NCI-H1436 treated with DMSO at 0.1 percent for 48 hours (cell line): ENCODE measurements at regions not wholly inside any gene's neighbourhood (a gene's known extent, or its start where the extent isn't known, plus 50 kb on each side); places are given as distances from the start of the nearest gene placed in this dataset.
"Not testable (repeated sequence)": the region's sequence is repeated elsewhere in the genome, so short reads cannot be mapped to it uniquely, and the experiment has no call there.

ENCODE experiments used
- DNase-seq: peaks from one replicate; lab custom pipeline; 2025; lab: John Stamatoyannopoulos, UW

DNA sequence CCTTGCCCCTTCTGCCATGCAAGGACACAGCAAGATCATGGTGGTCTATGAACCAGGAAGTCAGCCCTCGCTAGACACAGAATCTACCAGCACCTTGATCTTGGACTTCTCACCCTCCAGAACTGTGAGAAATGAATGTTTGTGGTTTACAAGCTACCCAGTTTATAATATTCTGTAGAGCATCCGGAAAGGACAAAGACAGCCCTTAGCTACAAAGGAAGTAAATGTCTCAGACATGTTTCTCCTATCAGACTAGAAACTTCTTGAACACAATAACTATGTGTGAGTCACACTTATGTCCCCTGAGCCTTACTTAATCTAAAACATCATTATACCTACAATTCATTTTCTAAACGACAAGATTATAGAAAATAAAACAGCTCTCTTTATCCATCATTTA, 176.7 kb downstream of the KLHL28 start:
- DNase-seq = no peak

DNA sequence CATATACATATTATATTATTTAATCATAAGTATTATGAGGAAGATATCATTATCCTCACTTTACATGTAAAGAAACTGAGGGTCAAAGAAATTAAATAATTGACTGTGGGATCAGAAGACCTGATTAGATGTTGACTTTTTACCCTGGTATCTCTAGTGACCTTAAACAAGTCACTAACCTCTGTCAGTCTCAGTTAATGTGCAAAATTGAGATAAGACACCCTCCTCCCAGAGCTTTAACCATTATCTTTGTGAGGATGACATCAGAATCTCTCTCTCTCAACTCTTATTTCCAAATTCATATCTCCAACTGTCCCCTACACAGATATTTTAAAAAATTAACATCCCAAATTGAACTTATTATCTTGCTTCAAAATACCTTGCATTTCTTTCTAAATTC, 177.8 kb downstream of the KLHL28 start:
- no peak for DNase-seq

DNA sequence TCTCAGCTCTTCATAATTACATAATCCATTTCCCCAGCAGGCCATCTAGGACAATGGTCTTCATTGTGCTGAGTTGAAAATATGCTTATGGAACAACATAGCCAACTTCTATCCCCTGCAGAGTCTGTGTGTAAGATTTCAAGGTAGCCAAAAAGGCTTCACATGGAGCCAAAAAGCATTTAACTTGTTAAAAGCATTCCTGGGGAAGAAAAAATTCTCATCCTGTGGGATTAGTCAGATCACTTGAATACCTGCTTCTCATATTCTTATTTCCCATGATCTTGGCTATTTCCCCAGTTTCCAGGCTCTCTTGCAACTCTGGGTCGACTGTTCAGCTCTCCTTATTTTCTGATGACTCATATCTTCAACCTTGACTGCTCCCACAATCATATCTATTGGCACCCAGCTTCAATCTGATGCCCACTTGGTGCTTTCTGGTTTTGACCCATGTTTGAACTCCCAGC, 178.9 kb downstream of the KLHL28 start:
- no peak for DNase-seq

DNA sequence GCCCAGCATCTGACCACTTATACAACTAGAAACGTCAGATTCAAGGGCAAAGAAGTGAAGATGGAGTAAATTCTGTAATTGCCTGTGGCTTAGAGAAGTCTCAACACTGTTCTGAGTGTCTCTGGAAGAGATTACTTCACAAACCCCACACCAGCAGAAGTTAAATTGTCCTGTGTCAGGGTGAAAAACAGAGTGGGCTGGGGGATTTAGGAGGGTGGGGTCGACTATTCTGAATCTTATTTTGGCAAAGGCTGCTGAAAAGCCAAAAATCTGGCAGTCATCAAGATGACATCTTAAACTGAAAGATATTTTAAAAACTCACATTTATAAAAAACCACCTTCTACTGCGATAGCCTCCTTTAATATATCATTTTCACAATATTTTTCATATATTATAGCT, 180.8 kb downstream of the KLHL28 start:
- DNase-seq = no peak

DNA sequence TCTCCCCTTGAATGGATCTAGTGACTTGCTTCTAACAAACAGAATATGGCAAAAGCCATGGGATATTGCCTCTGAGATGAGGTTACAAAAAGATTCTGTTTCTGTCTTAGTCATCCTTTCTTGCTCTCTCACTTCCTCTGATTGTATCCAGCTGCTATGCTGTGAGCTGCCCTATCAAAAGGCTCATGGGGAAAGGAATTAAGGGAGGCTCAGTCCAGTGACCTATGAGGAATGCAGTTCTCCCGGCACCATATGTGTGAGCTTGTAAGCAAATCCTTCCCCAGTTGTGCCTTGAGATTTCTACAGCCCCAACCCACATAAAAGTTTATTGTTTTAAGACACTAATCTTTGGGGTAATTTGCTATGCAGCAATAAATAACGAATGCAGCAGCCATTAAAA, 183.1 kb downstream of the KLHL28 start:
- no peak for DNase-seq

DNA sequence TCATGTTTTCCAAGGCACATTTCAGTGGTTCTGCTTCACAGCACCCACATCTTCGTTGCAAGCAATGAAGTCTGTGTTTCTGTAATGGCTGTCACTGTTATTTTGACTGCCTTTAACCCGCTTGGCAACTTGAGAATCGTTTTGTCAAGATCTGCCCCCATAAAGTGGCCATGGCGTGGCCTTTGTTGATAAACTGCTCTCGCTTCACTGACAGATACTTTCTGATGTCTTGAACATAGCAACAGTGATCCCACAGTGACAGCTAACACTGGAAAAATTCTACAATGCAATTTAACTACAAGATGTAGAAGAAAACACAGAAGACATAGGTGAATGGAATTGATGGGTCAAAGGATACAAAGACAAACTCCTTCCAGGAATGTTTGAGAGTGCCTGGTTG, 184.2 kb downstream of the KLHL28 start:
- DNase-seq = no peak

DNA sequence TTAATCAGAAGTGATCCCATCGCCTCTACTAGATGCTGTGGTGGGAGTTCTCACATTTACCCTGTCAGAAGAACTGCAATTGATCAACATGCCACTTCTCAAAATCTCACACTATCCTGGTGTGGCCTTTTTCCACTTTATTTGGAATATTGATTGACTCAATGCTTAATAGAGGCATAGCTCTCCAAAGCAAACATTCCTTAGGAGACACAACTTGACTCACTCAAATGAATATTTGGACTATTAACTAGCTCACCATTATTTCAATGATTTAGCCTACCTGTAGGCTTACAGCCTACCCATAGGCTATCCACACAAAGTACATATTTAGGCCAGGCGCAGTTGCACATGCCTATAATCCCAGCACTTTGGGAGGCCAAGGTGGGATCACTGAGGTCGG, 186.5 kb downstream of the KLHL28 start:
- DNase-seq = no peak

DNA sequence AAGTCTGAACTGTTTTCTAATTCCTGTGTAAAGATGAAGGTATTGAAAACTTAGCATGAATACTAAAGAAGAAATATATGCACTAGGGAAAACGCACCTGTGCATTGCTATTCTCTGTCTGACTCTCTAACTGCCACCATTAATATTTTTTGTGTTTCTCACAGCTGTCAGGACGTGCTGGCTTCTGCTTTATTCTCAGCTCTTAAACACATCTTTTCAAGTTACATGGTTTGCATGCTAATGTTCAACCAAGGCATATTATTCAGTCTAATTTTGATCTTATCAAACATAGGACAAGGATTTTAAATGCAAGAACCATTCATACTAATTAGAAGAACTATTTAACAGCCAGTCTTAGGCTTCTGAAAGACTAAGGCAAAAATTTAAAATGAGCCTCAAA, 187.4 kb downstream of the KLHL28 start:
- no peak for DNase-seq

DNA sequence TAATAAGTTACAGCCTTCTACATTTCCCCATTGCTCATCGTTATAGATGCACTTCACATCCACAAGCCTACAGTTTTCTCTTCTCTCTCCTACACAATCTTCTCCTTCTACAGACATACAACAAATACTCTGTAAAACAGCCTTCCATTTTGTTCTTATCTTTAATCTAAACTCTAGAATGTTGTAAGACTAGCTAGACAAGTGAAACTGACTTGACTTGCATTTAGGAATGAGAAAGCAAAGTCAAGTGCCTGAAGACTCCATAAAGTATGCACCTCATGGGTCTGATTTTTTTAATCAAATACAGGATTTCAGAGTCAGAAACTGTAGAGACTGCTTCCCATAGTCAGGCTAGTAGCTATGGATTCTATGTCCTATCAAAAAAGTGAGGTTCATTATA, 190.3 kb downstream of the KLHL28 start:
- DNase-seq = no peak

DNA sequence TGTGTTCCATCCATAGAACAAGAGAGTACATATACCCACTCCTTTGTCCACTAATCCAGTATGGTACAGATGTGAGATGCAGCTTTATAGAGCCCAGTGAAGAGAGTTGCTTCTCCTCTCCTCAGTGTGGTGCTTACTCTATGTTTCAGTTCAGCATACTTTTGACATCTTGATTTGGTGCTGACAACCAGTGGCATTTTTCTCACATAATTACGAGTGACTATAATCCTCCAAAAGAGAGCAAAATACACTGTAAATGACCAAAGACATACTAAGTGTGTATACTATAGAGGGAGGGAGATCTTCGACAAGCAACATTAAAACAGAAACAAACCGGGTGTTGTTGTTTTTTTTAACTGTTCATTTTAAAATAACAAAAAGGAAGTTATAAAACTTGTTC, 191.5 kb downstream of the KLHL28 start:
- DNase-seq = no peak

DNA sequence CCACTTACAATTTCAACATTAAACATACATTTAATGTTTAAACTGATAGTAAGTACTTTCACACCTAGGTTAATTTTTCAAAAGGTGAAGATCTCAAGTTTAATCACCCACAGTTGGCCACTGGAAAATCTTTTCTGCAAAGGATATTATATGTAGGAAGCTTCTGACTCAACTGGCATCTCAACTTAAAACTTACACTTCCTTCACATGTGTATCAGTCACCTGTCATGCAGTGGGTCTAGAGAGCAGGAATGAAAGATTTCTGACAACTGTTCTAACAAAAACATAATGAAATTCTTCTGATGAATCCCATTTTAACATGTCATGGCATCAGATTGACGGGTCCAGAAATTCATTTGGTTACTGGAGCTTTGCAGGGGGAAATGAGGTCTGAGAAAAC, 192.8 kb downstream of the KLHL28 start:
- DNase-seq = no peak

DNA sequence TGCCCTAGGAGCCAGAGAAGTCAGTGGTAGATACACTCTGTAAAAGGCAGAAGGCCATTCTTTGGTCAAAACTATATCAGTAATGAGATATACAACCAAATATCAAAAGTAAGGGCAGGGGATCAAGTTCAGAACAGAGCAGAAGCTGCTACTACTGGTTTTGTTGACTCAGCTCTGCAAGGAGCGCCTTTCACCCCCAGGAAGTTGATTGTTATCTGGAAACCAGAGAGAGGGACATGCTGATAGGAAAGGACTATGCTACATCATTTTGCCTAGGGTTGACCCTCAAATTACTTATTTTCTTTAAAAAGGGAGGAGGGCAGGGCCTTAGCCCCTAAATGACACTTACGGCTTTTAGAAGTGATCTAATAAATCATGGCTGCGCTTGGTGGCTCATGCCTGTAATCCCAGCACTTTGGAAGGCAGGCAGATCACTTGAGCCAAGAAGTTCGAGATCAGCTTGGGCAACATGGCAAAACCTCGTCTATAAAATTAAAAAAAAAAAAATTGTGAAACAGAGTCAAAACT, 194.0 kb downstream of the KLHL28 start:
- no peak for DNase-seq

DNA sequence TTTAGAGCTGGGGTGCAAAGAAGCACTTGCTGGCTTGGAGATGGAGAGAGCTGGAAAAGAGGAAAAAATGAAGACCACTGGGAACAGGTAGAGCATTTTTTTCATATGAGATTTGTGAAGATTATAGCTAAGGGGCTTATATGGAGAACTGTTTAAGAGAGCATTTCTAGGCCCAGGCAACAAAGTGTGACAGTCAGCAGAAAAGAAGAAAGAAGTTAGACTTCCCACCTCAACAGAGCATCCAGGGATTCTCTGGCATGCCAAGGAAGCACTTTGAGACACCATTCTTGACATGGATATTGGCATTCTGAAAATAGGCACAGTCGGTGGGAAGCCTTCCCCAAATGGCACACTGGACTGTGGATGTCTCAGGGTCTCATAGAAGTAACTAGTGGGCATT, 195.5 kb downstream of the KLHL28 start:
- DNase-seq = no peak

DNA sequence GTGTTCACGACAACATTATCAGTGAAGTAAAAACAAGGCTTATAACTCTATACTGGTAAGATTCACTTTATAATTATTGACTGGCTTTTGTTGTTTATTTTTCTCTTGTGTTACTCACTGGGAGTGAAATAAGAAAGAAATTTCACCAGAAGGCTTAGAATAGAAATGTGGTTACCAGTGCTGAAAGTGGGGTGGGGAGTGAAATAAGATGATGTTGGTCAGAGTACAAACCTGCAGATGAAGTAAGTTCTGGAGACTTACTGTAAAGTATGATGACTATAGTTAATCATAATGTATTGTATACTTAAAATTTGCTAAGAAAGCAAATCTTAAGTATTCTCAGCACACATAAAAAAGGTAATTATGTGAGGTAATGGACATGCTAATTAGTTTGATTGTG, 198.4 kb downstream of the KLHL28 start:
- no peak for DNase-seq

DNA sequence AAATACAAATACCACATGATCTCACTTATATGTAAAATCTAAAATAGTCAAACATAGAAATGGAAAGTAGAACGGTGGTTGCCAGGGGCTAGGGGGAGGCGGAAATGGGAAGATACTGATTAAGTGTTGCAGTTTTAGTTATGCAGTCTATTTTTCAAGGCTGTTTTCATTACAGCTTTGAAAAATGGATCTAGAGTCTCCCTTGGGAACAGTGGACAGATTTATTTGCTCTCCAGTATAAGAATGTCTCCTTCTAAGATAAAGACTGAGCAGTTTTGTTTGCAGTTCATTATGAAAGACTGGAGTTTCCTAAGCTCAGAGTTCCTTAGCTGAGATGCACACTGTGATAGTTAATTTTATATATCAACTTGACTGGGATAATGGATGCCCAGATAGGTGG, 202.5 kb downstream of the KLHL28 start:
- DNase-seq = no peak

DNA sequence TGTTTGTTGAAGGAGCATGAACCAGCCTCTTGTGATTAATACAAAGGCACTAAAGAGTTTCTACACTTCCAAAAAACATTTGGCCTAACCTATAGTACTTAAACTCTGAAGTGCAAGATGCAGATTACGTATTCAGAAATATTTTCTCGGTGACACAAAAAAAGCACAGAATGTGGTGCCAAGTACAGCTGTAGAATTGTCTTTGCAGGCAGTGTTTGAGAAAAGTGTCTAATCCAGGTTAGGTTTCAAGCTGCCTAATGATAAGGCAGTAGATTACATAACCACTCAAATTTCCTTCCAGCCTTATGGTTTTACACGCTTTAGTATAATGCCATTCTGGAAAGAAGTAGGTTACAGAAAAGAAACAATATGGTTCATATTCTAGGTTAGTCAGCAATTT, 205.2 kb downstream of the KLHL28 start:
- DNase-seq = no peak

DNA sequence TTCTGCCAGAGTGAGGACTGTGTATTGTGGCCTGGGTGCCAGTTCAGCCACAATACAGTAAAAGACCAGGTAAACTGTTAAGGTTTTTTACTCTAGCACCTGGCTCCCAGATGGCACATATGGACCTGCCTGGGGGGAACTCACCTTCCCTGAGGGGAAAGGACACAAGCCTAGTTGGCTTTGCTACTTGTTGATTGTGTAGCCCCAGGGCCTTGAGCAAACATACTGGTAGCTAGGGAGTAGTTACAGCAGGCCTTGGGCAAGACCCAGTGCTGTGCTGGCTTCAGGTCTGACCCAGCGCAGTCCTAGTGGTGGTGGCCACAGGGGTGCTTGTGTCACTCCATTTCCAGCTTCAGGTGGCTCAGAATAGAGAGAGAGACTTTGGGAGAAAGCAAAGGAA, 216.4 kb downstream of the KLHL28 start:
- no peak for DNase-seq

DNA sequence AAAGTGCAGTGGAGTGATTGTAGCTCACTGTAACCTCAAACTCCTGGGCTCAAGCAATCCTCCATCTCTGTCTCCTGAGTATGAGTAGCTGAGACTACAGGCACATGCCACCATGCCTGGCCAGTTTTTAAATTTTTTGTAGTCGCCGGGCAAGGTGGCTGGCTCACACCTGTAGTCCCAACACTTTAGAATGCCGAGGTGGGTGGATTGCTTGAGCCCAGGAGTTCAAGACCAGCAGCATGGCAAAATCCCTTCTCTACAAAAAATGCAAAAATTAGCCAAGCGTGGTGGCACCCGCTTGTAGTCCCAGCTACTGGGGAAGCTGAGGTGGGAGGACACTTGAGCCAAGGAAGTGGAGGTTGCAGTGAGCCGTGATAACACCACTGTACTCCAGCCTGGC, 219.5 kb downstream of the KLHL28 start:
- DNase-seq = no peak

DNA sequence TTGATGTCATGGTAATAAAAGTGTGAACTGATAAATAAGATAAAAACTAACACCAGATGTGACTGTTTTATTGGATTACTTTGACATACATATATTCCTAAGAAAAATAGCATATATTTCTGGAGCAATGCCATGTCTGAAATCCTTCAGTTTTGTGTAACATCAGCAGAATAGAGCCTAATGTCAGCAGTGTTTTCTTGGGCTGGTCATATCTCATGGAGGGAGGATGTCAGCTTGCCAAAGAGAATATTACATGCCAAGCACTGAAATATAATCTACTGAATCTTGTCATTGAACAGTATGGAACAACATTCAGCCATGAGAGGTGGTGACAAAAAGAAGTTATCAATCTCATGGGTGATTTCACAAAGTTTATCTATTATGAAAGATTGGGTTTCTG, 220.3 kb downstream of the KLHL28 start:
- DNase-seq = no peak

DNA sequence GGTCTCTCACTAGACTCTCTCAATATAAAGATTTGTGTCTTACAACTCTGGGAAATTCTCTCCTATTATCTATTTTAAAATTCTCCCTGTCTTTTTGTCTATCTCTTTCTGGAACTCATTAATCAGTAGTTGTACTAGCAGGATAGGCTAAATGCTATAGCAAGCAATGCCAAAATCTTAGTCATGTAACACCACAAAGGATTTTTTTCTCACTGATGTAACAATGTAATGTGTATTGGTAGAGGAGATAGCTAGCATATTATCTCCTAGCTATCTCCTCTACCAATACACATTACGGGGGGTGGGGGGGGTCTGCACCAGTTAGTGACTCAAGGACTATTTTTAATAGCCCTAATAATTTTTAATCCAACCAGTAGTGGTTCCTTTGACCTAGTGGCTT, 225.4 kb downstream of the KLHL28 start:
- DNase-seq = no peak

DNA sequence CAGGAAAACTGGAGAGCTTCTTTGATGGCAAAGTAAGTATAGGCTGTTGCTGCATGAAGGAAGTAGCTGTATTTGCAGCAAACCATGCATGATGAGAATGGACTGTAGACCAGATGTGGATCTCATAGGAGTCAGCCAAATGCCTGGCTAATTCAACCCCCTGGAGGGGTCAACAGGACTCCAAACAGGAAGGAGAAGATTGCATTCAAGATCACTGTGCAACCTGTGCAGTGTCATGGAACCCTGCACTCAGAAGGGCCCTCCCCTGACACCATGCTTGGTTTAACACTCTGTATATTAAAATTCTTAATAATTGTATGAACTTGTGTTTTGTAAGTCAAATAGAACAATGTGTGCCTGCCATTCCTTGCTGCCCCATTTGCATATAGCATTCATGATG, 225.1 kb upstream of the FSCB start:
- DNase-seq = no peak

DNA sequence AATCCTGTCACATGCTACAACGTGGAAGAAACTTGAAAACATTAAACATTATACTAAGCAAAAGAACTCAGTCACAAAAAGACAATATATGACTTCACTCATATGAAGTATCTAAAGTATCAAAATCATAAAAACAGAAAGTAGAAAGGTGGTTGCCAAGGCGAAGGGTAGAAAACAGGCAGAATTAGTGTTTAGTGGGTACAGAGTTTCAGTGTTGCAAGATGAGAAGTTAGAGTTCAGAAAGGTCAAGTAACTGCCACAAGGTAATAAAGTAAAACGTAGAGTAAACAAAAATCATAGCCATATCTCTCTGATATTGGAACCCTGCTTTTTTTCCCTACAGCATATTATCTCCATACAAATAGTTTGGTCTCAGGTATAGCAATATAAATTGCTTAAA, 223.8 kb upstream of the FSCB start:
- DNase-seq = no peak

DNA sequence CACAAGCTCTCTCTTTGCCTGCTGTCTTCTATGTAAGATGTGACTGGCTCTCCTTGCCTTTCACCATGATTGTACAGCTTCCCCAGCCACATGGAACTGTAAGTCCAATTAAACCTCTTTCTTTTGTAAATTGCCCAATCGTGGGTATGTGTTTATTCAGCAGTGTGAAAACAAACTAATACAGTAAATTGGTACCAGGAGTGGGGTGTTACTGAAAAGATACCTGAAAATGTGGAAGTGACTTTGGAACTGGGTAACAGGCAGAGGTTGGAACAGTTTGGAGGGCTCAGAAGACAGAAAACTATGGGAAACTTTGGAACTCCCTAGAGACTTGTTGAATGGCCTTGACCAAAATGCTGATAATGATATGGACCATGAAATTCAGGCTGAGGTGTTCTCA, 214.3 kb upstream of the FSCB start:
- DNase-seq = not testable (repeated sequence)

DNA sequence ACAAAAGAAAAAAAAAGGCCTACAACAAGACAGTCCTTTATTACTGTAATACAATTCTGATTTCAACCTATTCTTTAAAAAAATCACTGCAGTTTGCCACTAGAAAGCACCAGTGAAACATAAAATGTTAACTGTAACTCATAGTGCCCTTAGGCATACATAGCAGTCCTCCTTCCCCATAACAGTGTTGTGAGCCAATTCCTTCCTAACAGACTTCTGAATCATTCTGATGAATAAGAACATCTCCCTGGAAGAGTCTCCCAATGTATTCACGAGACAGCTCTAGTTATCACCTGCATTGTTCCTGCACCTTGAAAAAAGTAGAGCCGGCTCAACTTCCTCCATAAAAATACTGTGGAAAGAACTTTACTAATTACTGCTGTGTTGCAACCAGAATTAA, 213.6 kb upstream of the FSCB start:
- no peak for DNase-seq
